SKM-1 treated with dmso at 0.1 percent for 144 hours (cell line): ENCODE measurements at regions not wholly inside any gene's neighbourhood (a gene's known extent, or its start where the extent isn't known, plus 50 kb on each side); places are given as distances from the start of the nearest gene placed in this dataset.

Experiments
- DNase-seq: peaks from one replicate; lab custom pipeline; 2025; ENCODE audit not compliant: unreplicated experiment; lab: John Stamatoyannopoulos, UW

GRCh38 chr6:139922236-139922635 lies 547.8 kb upstream of the CITED2 start:
- DNase-seq = no peak

- no peak for DNase-seq
Measured at GRCh38 chr6:139920776-139921100, 546.3 kb upstream of the CITED2 start.

- peak; percentile 54 for DNase-seq
Measured at GRCh38 chr6:139920027-139920775, 545.8 kb upstream of the CITED2 start.

- peak; percentile 71 for DNase-seq
Measured at GRCh38 chr6:139919107-139920026, 544.9 kb upstream of the CITED2 start.

DNA sequence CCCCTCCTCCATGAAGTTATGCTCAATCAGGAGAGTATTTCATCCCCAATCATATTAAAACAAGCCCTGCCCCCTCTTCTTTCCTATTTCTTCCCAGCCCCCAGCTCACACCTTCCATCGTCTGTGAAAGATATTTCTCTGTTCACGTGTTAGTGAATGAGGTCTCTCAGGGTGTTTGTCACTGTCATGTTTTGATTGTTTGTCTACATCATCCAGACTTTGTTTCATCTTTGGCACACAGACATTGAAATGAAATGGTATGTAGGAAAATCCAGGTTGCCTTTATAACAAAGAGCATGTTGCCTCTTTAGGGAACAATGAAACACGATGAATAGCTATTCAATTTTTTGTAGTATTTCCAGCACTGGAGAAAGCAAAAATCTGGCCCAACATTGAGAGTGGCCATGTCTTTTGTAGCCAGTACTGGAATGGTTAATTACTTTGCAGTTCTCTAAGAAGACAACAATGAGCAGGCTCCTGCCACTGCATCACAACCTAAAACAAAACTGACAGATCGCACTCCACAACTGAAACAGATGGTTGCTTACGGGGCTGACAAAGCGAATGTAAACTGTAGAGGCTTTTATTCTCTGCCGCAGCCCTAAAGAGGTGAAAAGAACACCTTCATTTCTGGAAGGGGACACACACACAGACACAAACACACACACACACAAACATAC lies 543.6 kb upstream of the CITED2 start:
- DNase-seq = no peak

DNA sequence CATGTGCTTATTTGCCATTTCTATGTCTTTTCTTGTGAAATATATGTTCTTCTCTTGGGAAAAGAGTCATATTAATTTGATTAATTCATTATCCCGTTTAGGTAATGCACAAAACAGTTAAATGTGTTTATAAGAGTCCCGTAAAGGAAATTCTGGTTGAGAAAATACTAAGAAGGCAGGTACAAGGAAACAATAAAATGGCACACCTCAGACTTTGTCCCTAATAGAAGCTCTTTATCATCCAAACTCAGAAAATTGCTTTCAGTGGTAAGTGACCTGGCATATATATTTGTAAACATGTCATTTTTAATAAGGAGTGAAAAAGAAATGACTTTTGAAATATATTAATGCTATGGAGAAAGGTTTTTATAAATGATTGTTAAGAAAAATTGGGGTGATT lies 540.5 kb upstream of the CITED2 start:
- no peak for DNase-seq

GRCh38 chr6:139912735-139913400 lies 538.4 kb upstream of the CITED2 start:
- no peak for DNase-seq

DNA sequence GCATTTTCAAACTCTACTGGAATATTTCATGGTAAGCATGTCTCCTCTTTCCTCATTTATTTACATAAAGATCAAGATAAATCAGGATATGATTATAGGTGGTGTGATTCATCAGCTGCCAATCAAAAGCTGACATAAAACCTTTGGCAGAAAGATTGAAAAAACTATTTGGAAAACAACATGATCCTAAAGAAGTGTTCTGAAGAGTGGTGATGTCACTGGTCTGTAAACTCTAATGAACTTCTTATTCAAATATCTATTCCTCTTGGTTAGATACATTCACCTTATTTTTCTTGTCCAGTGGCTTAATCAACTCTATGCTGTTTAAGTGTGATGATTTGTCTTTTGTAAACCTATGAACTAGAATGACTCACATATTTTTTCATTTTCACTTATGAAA lies 535.5 kb upstream of the CITED2 start:
- no peak for DNase-seq

GRCh38 chr6:139905404-139906052 lies 531.1 kb upstream of the CITED2 start:
- DNase-seq = no peak

DNA sequence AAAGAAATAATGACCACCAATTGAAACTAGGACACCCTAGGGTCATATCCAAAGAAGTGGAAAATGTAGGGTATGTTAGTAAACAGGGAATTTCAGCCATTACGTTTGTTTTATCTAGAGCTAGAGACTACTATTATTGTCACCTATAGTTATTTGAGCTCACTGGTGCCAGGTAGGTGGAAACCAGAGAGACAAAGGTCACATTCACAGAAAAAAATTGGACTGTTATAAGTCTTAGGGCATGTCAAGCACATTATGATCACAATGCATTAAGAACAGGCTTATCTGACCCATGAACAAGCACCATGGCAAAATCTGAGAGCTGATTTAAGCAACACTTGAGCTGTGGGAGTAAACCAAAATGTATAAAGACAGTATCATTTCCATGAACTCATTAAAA lies 530.1 kb upstream of the CITED2 start:
- DNase-seq = no peak

- DNase-seq = no peak
Measured at GRCh38 chr6:139904158-139904533, 529.7 kb upstream of the CITED2 start.

GRCh38 chr6:139903411-139904157 lies 529.1 kb upstream of the CITED2 start:
- DNase-seq = peak; percentile 79

GRCh38 chr6:139895205-139895793 lies 520.9 kb upstream of the CITED2 start:
- no peak for DNase-seq

DNA sequence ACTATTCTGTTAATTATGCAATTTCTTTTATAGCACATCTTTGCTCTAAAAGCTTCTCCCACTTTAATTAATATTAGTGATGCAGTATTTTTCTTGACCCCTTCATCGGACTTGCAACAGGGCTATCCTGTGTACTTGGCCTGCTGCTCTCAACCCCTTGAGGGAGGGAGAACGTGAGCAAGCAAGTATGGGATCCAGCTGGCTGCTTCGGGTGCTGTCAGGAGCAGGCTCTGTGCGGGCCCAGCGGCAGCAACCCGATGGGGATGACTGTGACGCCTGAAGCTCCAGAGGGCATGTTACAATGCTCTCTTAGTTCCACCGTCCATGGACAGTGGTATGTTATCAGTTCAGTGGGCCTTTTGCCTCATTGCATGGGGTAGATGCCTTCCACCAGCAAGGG lies 519.8 kb upstream of the CITED2 start:
- DNase-seq = no peak

- DNase-seq = no peak
Measured at GRCh38 chr6:139891471-139891870, 517.0 kb upstream of the CITED2 start.

DNA sequence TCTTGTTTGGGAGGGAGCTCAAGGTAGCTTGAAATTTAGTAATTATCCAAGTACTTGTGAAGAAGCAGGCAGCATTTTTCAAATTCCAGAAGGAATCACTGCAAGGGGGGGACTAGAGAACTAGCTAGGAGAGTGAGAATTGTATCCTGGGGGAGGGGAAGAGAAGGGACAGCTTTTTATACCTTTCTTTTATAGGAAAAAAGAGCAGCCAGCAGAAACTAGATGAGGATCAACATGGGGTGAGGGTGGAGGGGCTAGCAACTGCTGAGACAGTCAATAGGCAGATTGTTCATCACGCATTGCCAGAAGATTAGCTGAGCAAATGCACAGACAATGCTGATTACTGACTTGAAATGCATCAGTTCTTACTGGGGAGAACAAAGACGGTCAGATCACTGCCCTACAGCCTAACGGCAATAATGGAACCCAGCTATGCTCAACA lies 514.3 kb upstream of the CITED2 start:
- no peak for DNase-seq

DNA sequence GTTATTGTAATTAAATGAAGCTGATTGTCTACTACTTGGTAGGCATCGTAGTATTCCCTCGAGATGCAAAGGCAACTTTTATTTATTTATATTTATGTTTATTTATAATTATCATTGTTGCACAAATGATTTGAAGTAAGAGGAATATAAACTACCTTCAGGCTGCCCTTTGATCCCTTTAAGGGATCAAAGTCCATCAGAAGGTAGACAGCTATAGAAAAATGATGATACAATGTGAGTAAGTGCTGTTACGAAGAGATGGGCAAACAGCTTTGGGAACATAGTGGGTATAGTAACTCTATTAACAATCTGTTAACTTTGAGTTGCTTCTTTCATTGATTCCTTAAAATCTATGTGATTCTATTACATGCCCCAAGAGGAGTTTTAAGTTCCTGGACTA lies 512.8 kb upstream of the CITED2 start:
- DNase-seq = no peak

DNA sequence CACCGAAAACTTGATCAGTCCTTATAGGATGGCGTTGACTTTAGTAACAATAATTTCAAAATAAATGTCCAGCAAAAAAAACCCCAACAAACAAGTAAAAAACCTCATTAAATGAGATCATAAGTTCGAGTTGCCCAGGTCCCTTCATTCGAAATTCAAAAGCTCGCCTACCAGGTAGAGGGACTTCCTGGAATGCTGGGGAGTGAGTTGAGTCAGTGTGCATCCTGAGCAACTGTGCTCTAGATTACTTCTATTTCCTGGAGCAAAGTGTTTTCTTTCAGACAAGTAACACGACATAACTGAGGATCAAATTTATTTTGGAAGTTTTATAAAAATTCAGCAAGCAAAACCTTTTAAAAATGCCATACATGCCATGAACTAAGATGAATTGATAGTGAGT lies 511.9 kb upstream of the CITED2 start:
- no peak for DNase-seq

DNA sequence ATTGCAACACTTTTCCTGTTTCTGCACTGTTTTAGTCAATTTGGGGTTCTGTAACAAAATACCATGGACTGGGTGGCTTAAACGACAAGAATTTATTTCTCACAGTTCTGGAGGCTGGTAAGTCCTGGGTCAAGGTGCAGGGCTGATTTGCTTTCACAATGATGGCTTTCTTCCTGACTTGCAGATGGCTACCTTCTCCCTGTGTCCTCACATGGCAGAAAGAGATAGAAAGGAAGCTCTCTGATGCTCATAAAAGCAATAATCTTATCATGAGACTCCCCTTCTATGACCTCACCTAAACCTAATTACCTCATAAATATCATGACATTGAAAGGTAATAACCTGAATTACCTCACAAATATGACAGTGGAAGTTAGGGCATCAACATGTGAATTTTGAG lies 511.5 kb upstream of the CITED2 start:
- DNase-seq = no peak

GRCh38 chr6:139883776-139884175 lies 509.3 kb upstream of the CITED2 start:
- DNase-seq = no peak
